ENCODE measurements at regions not wholly inside any gene's neighbourhood (a gene's known extent, or its start where the extent isn't known, plus 50 kb on each side); places are given as distances from the start of the nearest gene placed in this dataset.

GRCh38 chr3:76811418-76811817 lies 228.5 kb upstream of the ROBO2 start:
- H3K27ac ChIP-seq (ENCODE audit: low read length): no peak overlapping the region
- in situ Hi-C loops (cut with HindIII; ENCODE audit: low pct_unique_long_range_greater_than_20kb, low sequenced_read_pairs): no loop called here
- TF ChIP-seq REST (IDR thresholded peaks at IDR 0.05; ENCODE audit: insufficient read depth in 1 of 2, low read depth in 2 of 2, low read length in 1 of 2) (no peak), POLR2AphosphoS5 (IDR thresholded peaks at IDR 0.05; ENCODE audit: low read depth, low read length) (no peak), SIN3A (IDR thresholded peaks at IDR 0.05; ENCODE audit: borderline replicate concordance, insufficient read depth, low read depth, low read length) (no peak), TCF7L2 (IDR thresholded peaks at IDR 0.05; ENCODE audit: low read depth, low read length) (no peak), CTCF (IDR thresholded peaks at IDR 0.05) (no peak)
- ATAC-seq: no peak
- intact Hi-C loops (cut with micrococcal nuclease; ENCODE audit: unreplicated experiment): no loop called here
- no peak for DNase-seq (ENCODE audit: low read depth, low spot score)
- H3K4me1 ChIP-seq (ENCODE audit: control insufficient read depth, insufficient read depth, low read length): no peaks in the 10 kb centered on the region
- no peaks in the 10 kb centered on the region for H3K36me3 ChIP-seq (ENCODE audit: control insufficient read depth, insufficient read depth, low read length)
- H3K4me3 ChIP-seq (ENCODE audit: low read depth in 2 of 2, low read length in 2 of 2): no peak overlapping the region
- BruUV-seq (replicated peaks): no TSS peak
- ChIA-PET POLR2A (no interaction called here), CTCF (no interaction called here)
- H3K9me3 ChIP-seq (ENCODE audit: control insufficient read depth, insufficient read depth, low read depth, low read length): no peaks in the 10 kb centered on the region
- no peaks in the 10 kb centered on the region for H3K27me3 ChIP-seq (ENCODE audit: control insufficient read depth, insufficient read depth, low read length)

GRCh38 chr3:76812649-76813242 lies 227.2 kb upstream of the ROBO2 start:
- H3K27ac ChIP-seq (ENCODE audit: low read length): no peak overlapping the region
- ChIA-PET POLR2A (no interaction called here), CTCF (no interaction called here)
- no peaks in the 10 kb centered on the region for H3K36me3 ChIP-seq (ENCODE audit: control insufficient read depth, insufficient read depth, low read length)
- intact Hi-C loops (cut with micrococcal nuclease; ENCODE audit: unreplicated experiment) (no loop called here), in situ Hi-C loops (cut with HindIII; ENCODE audit: low pct_unique_long_range_greater_than_20kb, low sequenced_read_pairs) (no loop called here)
- H3K27me3 ChIP-seq (ENCODE audit: control insufficient read depth, insufficient read depth, low read length): no peaks in the 10 kb centered on the region
- DNase-seq (ENCODE audit: low read depth, low spot score): no peak
- no peaks in the 10 kb centered on the region for H3K4me1 ChIP-seq (ENCODE audit: control insufficient read depth, insufficient read depth, low read length)
- no peak for ATAC-seq
- no peaks in the 10 kb centered on the region for H3K9me3 ChIP-seq (ENCODE audit: control insufficient read depth, insufficient read depth, low read depth, low read length)
- TF ChIP-seq REST (IDR thresholded peaks at IDR 0.05; ENCODE audit: insufficient read depth in 1 of 2, low read depth in 2 of 2, low read length in 1 of 2): no peak
- no peak for TF ChIP-seq CTCF (IDR thresholded peaks at IDR 0.05)
- no peak for TF ChIP-seq POLR2AphosphoS5 (IDR thresholded peaks at IDR 0.05; ENCODE audit: low read depth, low read length)
- TF ChIP-seq TCF7L2 (IDR thresholded peaks at IDR 0.05; ENCODE audit: low read depth, low read length): no peak
- no peak for TF ChIP-seq SIN3A (IDR thresholded peaks at IDR 0.05; ENCODE audit: borderline replicate concordance, insufficient read depth, low read depth, low read length)
- BruUV-seq (replicated peaks): no TSS peak
- H3K4me3 ChIP-seq (ENCODE audit: low read depth in 2 of 2, low read length in 2 of 2): no peak overlapping the region

Measured in Panc1 (cell line).